NCI-H2196 (cell line): ENCODE measurements at regions not wholly inside any gene's neighbourhood (a gene's known extent, or its start where the extent isn't known, plus 50 kb on each side); places are given as distances from the start of the nearest gene placed in this dataset.

ENCODE experiments used
- DNase-seq: peaks from one replicate; lab custom pipeline; 2025; ENCODE audit not compliant: unreplicated experiment; lab: John Stamatoyannopoulos, UW

DNA sequence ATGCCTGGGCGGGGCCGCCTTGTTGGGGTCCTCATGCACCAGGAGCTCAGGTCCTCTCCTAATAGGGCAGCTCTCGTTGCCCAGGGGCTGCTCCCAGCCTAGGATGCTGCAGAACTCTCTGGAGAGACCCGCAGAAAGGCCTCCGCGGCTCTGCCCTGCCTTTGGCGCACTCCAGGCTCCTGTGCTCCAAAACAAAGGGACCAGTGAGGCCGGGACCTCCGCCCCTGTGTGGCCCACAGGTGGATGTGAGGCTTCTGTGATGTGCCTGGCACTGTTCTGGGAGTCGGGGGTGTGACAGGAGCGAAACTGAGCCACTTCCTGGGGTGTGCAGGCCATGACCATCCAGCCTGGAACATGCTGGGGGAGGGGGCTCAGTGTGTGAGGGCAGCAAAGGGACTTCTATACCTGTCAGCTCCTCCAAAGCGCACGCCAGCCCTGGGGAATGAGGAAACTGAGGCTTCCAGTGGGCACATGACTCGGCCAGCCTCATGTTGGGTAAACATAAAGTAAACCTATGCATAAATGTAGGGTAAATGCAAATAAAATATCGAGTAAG, 153.2 kb downstream of the IRF8 start:
- no peak for DNase-seq

DNA sequence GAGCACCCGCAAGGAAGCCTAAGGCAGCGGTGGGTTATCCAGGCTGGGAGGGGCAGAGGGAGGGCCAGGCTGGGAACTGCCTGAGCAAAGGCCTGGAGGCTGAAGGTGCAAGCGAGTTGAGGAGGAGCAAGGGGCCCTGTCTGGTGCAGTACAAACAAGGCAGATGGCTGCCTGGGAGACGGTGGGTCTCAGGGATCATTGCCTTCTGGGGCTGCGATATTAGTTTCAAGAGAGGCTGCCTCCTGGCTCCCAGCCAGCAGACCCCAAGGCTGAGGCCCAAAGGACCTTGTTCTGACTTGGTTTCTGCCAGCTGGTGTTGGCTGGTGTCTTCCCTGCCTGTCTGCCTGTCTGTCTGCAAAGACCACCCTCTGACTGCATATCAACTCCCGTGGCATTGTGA, 154.0 kb downstream of the IRF8 start:
- DNase-seq: no peak

DNA sequence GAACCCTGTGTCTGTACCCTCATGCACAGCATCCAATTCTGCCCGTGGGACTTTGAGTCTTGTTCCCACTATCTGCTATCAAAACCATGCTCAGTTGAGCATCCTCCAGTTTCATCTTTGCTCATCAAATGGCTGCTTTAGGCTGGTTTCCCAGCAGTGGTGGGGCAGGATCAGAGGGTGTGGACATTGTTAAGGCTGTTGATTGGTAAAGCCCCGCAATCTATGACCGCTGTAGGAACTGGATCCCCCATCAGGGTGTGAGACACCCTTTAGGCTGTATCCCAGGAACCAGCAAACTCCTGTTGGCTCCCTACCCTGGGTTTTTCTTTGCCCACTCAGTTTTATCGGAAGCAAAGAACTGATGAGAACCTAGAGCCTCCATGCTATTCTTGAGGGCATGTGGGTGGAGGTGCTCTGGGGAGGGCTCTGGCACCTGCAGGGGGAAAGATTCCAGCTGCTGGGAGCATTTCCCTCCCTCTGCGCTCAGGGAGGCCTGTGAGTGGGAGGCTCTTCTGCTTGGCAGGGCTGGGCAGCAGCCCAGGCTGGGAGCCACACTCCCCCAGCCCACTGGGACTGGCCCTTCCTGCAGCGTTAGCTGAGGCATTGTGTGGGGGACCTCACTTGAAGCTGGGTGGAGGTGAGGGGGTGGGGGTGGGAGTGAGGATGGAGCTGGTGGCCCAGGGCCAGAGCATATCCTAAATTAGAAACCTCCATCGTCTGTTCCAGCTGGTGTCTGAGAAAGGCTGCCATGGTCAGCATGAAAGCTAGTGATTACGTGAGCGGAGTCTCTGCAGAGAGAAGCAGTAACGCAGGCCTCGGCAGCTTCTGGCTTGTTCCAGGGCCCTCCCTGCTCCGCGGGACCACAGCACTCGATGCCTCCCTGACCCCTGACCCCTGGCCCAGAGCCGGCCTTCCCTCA, 160.6 kb downstream of the IRF8 start:
- no peak for DNase-seq

- no peak for DNase-seq
Measured at GRCh38 chr16:86060381-86061317, 161.7 kb downstream of the IRF8 start.

GRCh38 chr16:86061318-86061695, 162.3 kb downstream of the IRF8 start:
- no peak for DNase-seq

GRCh38 chr16:86061721-86062120, 162.8 kb downstream of the IRF8 start:
- DNase-seq: no peak

DNA sequence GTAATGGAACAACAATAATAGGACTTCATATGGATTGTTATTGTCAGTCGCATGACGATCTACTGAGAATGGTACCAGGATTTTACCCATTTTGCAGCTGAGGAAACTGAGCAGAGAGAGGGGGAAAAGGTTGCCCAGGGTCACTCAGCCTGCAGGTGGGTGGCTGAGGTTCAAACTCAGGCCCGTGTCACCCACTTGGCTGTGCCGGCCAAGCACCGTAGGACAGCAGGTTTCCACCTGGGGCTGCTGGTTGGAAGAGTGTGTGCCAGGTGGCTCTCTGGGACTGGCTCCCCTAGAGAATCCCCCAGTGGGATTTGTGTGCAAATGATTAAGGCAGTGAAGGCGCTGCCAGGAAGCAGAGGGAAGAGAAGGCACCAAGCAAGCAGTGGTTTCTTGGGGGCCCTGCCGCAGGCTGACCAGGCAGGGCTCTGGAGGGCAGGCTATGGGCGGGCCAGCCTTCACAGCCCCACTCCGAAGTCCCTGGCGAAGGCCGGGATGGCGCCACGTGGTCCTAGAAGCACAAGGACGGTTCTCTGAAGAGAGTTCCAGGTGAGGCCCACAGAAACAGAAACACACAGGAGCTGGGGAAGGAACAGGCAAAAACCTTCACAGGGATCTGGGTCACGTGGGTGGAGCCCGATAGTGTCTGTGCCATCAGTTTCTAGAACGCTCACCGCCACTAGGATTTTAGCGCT, 163.5 kb downstream of the IRF8 start:
- DNase-seq: no peak

DNA sequence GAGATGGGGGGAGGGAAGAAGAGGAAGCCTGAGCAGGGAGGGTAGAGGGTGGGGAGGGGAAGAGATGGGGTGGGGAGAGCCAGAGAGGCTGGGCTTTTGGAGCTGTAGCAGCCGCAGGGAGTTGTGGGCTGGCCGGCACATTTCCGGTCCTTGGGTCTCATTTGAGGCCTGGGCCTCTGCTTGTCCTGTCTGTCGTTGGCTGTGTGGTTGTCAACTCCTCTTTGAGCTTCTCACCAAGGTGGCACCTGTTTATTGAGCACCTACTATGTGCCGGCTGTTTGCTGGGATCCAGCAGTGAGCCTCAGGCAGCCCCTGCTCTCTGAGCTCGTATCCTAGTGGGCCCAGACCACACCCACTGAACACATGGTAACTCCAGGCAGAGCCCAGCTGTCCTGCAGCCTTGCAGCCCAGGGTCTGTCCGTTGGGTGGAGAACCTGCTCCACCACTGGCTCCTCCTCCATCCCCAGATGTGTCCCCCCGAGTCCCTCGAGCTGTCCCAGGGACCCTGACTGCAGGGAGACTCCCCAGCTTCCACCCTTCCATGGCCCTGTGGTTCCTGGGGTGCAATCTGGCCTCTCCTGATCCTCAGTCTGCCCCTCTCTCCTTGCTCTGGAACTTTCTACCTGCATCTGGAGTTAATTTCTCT, 164.9 kb downstream of the IRF8 start:
- no peak for DNase-seq

- no peak for DNase-seq
Measured at GRCh38 chr16:86064431-86065250, 165.7 kb downstream of the IRF8 start.

- no peak for DNase-seq
Measured at GRCh38 chr16:86065711-86066110, 166.7 kb downstream of the IRF8 start.

DNA sequence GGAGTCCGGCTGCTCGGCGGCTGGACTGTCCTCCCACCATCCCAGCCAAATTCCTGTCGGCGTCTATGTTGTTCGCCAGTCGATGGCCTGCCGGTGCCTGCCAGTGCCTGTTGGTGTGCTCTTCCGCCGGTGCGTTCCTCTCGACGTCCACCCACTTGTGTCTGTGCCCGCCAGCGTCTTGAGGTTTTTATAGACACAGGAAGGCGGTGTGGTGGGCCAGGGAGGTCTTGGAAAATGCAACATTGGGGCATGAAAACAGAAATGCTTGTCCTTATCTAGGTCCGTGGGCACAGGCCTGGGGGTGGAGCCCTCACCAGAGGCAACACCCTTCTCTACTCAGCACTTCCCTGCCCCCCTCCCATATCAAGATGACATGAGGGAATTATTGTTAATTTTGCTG, 167.8 kb downstream of the IRF8 start:
- DNase-seq: no peak

DNA sequence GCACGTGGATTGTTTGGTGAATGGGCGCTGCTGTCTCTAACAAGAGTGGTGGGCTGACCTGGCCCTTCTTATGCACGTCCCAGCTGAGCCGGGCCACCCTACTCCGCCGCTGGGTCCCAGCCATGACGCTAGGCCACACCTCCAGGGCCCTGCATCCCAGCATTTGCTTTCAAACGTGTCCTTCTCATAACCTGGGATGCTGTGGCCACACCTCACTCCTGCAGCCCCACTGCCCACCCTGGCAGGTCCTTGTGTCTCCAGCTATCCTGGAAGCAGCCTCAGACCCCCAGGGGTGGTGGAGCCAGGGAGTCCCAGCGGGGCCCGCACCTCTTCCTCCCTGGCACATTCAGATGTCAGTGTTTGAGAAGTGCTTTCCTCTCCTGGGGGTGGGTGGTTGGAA, 168.6 kb downstream of the IRF8 start:
- DNase-seq: no peak

DNA sequence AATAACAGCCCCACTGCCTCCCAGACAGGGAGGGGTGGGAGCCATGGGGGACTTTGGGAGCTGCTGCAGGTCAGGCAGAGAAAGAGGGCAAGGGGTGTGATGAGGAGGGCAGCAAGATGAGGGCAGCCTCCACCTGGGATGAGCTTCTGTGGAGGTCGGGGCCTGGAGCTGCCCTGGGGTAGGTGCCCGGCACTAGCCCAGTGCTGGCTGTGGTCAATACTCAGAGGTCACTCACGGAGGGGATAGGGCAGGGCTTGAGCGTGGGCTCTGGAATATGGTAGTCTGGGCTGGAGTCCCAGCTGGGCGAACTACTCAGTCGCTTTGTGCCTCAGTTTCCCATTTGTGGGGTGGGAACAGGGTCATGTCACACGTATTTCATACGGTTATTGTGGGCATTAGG, 169.0 kb downstream of the IRF8 start:
- DNase-seq: no peak

DNA sequence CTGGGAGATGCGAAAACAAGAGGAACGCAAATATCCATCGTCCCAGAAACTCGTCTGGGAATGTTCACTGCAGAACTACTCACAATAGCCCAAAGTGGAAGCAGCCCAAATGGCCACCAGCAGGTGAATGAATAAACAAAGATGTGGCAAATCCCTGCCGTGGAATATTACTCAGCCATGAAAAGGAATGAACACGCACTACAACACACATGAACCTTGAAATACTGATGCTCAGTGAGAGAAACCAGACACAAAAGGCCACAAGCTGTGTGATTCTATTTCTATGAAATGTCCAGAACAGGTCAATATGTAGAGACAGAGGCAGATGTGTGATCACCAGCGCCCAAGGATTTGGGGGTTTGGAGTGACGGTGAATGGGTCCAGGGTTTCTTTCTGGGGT, 169.8 kb downstream of the IRF8 start:
- no peak for DNase-seq

DNA sequence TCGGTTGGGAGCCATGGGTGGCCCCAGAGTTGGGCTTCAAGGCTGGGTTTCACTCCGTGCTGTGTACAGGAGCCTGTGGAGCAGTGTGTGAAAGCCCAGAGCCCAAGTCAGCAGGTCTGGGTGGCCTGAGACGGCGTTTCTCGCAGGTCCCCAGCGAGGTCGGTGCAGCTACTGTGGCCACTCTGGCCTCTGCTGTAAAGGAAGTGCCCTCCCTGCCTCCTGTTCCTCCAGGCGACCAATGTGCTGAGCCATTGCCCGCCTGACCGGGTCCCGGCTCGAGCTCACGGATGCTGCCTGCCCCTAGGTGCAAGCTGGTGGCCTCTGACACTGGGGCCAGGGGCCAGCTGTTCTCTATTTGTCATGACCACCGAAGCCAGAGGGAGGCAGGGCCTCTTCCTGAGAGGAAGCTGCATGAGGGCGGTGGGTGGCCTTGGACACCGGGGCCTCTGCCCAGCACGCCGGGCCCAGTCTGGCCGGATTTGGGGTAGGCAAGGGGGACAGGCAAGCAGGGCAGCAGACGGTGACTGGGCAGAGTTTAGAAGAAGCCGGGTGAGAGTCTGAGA, 170.9 kb downstream of the IRF8 start:
- no peak for DNase-seq

- DNase-seq: no peak
Measured at GRCh38 chr16:86070484-86070883, 171.5 kb downstream of the IRF8 start.

- DNase-seq: no peak
Measured at GRCh38 chr16:86070971-86071370, 172.0 kb downstream of the IRF8 start.

GRCh38 chr16:86071611-86072240, 172.8 kb downstream of the IRF8 start:
- no peak for DNase-seq
